Hepatocyte (in vitro differentiated cells): ENCODE measurements at regions not wholly inside any gene's neighbourhood (a gene's known extent, or its start where the extent isn't known, plus 50 kb on each side); places are given as distances from the start of the nearest gene placed in this dataset.

ENCODE experiments used
- DNase-seq: peaks from one replicate; pipeline ENCODE4 v3.0.0-alpha.2; 2016; ENCODE audit warnings: low spot score
- H2AFZ ChIP-seq: fragments of 200-600 bp; sonication (generic); 2 replicates; pipeline ENCODE4 v1.6.0; 2016; ENCODE audit warnings: antibody characterized with exemption, mild to moderate bottlenecking
- H3K27ac ChIP-seq: fragments of 200-600 bp; sonication (generic); 2 replicates; pipeline ENCODE4 v1.5.1; 2016; ENCODE audit warnings: mild to moderate bottlenecking
- H3K27me3 ChIP-seq: fragments of 200-600 bp; sonication (generic); 2 replicates; pipeline ENCODE4 v1.6.1; 2016
- H3K36me3 ChIP-seq: fragments of 200-600 bp; sonication (generic); replicated peaks from 2 replicates; pipeline ENCODE4 v1.5.1; 2016; ENCODE audit warnings: low read depth; ENCODE audit not compliant: insufficient read depth
- H3K4me1 ChIP-seq: fragments of 200-600 bp; sonication (generic); 2 replicates; pipeline ENCODE4 v1.5.1; 2016; ENCODE audit warnings: mild to moderate bottlenecking, moderate library complexity; ENCODE audit not compliant: insufficient read depth
- H3K4me2 ChIP-seq: fragments of 200-600 bp; sonication (generic); 2 replicates; pipeline ENCODE4 v1.6.0; 2016
- H3K4me3 ChIP-seq: fragments of 200-600 bp; sonication (generic); 2 replicates; pipeline ENCODE4 v1.5.1; 2016; ENCODE audit warnings: mild to moderate bottlenecking
- H3K79me2 ChIP-seq: fragments of 200-600 bp; sonication (generic); 2 replicates; pipeline ENCODE4 v1.6.0; 2017; ENCODE audit warnings: mild to moderate bottlenecking
- H3K9me2 ChIP-seq: fragments of 200-600 bp; sonication (generic); replicated peaks from 2 replicates; pipeline ENCODE4 v1.6.0; 2017; ENCODE audit warnings: mild to moderate bottlenecking; ENCODE audit not compliant: insufficient read depth
- H3K9me3 ChIP-seq: fragments of 200-600 bp; sonication (generic); 2 replicates; pipeline ENCODE4 v1.5.1; 2016; ENCODE audit warnings: low read depth, mild to moderate bottlenecking
- H4K20me1 ChIP-seq: fragments of 200-600 bp; sonication (generic); 2 replicates; pipeline ENCODE4 v1.6.0; 2016; ENCODE audit warnings: mild to moderate bottlenecking; ENCODE audit not compliant: insufficient read depth, poor library complexity, severe bottlenecking
- EZH2 ChIP-seq: fragments of 200-600 bp; sonication (generic); IDR thresholded peaks from 2 replicates; pipeline ENCODE4 v1.6.1; 2016; ENCODE audit warnings: antibody characterized with exemption, mild to moderate bottlenecking, borderline replicate concordance
- EZH2phosphoT487 ChIP-seq: fragments of 200-600 bp; sonication (generic); IDR thresholded peaks from one replicate; pipeline ENCODE4 v1.6.1; 2018; ENCODE audit warnings: antibody characterized with exemption, mild to moderate bottlenecking, low read depth, moderate library complexity; ENCODE audit not compliant: unreplicated experiment, severe bottlenecking
- WGBS: methylation state at CpG from one replicate; pipeline ENCODE4 v1.1.6; 2016; ENCODE audit warnings: low lambda C conversion rate; ENCODE audit errors: missing lambda C conversion rate; 5-methylcytosine and 5-hydroxymethylcytosine counted together
- TF ChIP-seq, protein P1 (sequence below): fragments of 200-600 bp; sonication (generic); IDR thresholded peaks from 2 replicates; pipeline ENCODE4 v1.5.1; 2016; ENCODE audit warnings: antibody characterized with exemption, mild to moderate bottlenecking; ENCODE audit not compliant: poor library complexity

DNA sequence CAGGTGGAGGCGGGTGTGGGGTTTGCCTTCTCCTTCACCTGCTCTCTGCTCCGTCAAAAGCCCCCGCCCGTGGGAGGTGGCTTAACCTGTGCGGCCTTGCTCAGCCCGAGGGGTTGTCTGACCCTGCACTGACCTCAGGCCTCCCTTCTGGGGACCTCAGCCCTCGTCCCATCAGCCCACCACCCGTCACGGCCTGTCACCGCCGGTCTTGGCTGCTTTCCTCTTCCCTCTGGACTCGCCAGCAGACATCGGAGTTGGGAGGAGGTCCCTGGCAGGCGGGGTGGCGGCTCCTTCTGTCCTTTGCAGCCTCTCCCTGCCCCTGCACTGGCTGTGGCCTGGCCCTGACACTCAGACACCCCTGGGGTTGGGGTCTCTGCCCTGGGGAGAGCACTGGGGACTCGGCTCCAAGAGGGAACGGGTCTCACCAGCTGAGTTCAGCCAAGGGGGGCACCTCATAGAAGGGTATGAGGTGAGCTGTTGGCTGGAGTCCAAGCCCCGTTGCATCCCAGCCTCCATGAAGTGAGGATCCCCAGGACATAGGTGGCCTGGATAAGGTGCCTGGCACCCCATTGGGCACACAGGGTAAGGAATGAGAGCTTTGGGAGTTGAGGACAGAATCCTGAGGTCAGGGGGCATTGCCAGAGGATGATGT, 999.6 kb downstream of the BRD1 start:
- TF ChIP-seq EZH2, result no peak
- TF ChIP-seq EZH2phosphoT487, result no peak
- TF ChIP-seq, protein P1, sequence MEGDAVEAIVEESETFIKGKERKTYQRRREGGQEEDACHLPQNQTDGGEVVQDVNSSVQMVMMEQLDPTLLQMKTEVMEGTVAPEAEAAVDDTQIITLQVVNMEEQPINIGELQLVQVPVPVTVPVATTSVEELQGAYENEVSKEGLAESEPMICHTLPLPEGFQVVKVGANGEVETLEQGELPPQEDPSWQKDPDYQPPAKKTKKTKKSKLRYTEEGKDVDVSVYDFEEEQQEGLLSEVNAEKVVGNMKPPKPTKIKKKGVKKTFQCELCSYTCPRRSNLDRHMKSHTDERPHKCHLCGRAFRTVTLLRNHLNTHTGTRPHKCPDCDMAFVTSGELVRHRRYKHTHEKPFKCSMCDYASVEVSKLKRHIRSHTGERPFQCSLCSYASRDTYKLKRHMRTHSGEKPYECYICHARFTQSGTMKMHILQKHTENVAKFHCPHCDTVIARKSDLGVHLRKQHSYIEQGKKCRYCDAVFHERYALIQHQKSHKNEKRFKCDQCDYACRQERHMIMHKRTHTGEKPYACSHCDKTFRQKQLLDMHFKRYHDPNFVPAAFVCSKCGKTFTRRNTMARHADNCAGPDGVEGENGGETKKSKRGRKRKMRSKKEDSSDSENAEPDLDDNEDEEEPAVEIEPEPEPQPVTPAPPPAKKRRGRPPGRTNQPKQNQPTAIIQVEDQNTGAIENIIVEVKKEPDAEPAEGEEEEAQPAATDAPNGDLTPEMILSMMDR, result no peak
- Histone ChIP-seq H3K79me2 (no peaks in the 10 kb centered on the region), H3K9me3 (no peaks in the 10 kb centered on the region), H3K36me3 (no peaks in the 10 kb centered on the region), H4K20me1 (no peaks in the 10 kb centered on the region), H3K9me2 (no peaks in the 10 kb centered on the region), H3K27me3 (no peaks in the 10 kb centered on the region), H2AFZ (no peak overlapping the region), H3K4me2 (no peak overlapping the region), H3K27ac (no peak overlapping the region), H3K4me3 (no peak overlapping the region), H3K4me1 (no peaks in the 10 kb centered on the region)
- no peak for DNase-seq
- WGBS, result 78% methylated on average over 18 of the region's 18 CpGs

DNA sequence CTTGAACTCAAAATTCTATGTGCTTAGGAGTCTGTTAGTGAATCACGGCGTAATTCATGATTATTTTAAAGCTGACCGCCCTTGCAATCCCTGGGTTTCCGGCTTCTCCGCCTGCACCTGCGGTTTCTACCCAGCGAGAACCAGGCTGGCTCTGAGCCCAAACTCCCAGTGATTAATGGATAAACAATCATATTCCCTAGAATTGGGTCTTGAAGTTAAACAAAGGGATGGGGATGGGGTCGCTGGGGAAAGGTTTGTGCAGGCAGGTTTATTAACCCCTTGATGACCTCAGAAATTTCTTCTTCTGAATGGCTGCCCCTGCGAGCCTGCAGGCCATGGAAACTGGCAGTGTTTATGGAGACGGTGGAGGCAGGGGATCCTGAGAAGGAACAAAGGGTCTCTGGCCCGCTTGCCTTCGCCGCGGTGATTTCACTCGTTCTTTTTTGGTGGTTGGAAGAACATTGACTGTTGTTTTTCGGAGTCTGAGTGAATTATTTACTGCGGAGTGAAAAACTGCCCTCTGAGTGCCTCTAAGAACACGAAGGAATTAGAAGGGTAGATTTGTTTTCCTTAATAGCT, 1000.3 kb downstream of the BRD1 start:
- H4K20me1 ChIP-seq, result no peaks in the 10 kb centered on the region
- DNase-seq, result no peak
- H3K36me3 ChIP-seq, result no peaks in the 10 kb centered on the region
- no peaks in the 10 kb centered on the region for H3K9me3 ChIP-seq
- no peak overlapping the region for H2AFZ ChIP-seq
- WGBS, result 72% methylated on average over 18 of the region's 18 CpGs
- no peaks in the 10 kb centered on the region for H3K4me1 ChIP-seq
- no peak overlapping the region for H3K4me2 ChIP-seq
- no peak overlapping the region for H3K27ac ChIP-seq
- no peaks in the 10 kb centered on the region for H3K9me2 ChIP-seq
- no peaks in the 10 kb centered on the region for H3K79me2 ChIP-seq
- H3K4me3 ChIP-seq, result no peak overlapping the region
- H3K27me3 ChIP-seq, result no peaks in the 10 kb centered on the region
- TF ChIP-seq EZH2phosphoT487 (no peak), EZH2 (no peak)
- TF ChIP-seq, protein P1, result no peak

DNA sequence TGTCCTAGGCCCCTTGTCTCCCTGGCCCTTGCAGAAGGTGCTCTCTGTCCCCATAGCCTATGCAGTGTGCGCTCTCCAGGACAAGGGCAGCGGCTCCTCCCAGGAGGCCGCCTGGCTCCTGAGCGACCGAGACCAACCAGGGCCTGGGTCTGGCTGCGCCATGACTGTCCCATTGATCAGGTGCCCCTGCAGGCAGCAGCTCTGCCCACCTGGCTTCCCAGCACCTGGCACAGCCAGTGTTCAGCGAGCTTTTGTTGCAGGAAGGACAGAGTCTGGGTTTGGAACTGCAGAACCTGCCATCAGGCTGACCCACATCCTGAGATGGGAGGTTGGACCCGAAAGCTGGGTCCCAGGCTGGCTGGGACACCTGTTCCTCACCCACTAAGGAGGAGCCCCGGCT, 1001.1 kb downstream of the BRD1 start:
- Histone ChIP-seq H2AFZ (no peak overlapping the region), H3K36me3 (no peaks in the 10 kb centered on the region), H3K4me2 (no peak overlapping the region), H4K20me1 (no peaks in the 10 kb centered on the region), H3K4me1 (no peaks in the 10 kb centered on the region), H3K9me2 (no peaks in the 10 kb centered on the region), H3K9me3 (no peaks in the 10 kb centered on the region), H3K27ac (no peak overlapping the region), H3K4me3 (no peak overlapping the region), H3K27me3 (no peaks in the 10 kb centered on the region), H3K79me2 (no peaks in the 10 kb centered on the region)
- TF ChIP-seq EZH2 (no peak), EZH2phosphoT487 (no peak)
- TF ChIP-seq, protein P1, result no peak
- 92% methylated on average over 9 of the region's 9 CpGs for WGBS
- DNase-seq, result no peak
